Activated naive CD8-positive, alpha-beta T cell treated with anti-CD3 and anti-CD28 coated beads, Interleukin-2, amount 50 U/mL, for 16 hours (primary cell): ENCODE measurements at regions not wholly inside any gene's neighbourhood (a gene's known extent, or its start where the extent isn't known, plus 50 kb on each side); places are given as distances from the start of the nearest gene placed in this dataset.
"Not testable (repeated sequence)": the region's sequence is repeated elsewhere in the genome, so short reads cannot be mapped to it uniquely, and the experiment has no call there.

Experiments used
- DNase-seq: peaks from one replicate; pipeline ENCODE4 v3.0.0-alpha.2; 2020; ENCODE audit warnings: low read depth, low spot score

- no peak for DNase-seq
Observed at GRCh38 chr16:17986991-17987390, 349.5 kb downstream of the NPIPA8 start.

GRCh38 chr16:17984810-17985209, 351.7 kb downstream of the NPIPA8 start:
- DNase-seq, result no peak

- DNase-seq, result no peak
Observed at GRCh38 chr16:17983847-17984639, 352.5 kb downstream of the NPIPA8 start.

- DNase-seq, result no peak
Observed at GRCh38 chr16:17983114-17983513, 353.4 kb downstream of the NPIPA8 start.

GRCh38 chr16:17977260-17977659, 359.3 kb downstream of the NPIPA8 start:
- no peak for DNase-seq

GRCh38 chr16:17972460-17972943, 364.0 kb downstream of the NPIPA8 start:
- no peak for DNase-seq

- DNase-seq, result no peak
Observed at GRCh38 chr16:17970816-17971331, 365.7 kb downstream of the NPIPA8 start.

- no peak for DNase-seq
Observed at GRCh38 chr16:17970157-17970765, 366.3 kb downstream of the NPIPA8 start.

GRCh38 chr16:17965133-17965900, 371.2 kb downstream of the NPIPA8 start:
- no peak for DNase-seq

- no peak for DNase-seq
Observed at GRCh38 chr16:17964196-17964595, 372.3 kb downstream of the NPIPA8 start.

- DNase-seq, result no peak
Observed at GRCh38 chr16:17963185-17963836, 373.2 kb downstream of the NPIPA8 start.

- no peak for DNase-seq
Observed at GRCh38 chr16:17962726-17963125, 373.8 kb downstream of the NPIPA8 start.

GRCh38 chr16:17961822-17962221, 374.7 kb downstream of the NPIPA8 start:
- DNase-seq, result not testable (repeated sequence)

- DNase-seq, result no peak
Observed at GRCh38 chr16:17951378-17951777, 385.2 kb downstream of the NPIPA8 start.

- DNase-seq, result no peak
Observed at GRCh38 chr16:17949982-17950250, 386.6 kb downstream of the NPIPA8 start.

GRCh38 chr16:17949141-17949981, 387.2 kb downstream of the NPIPA8 start:
- no peak for DNase-seq

- DNase-seq, result no peak
Observed at GRCh38 chr16:17947637-17948036, 388.9 kb downstream of the NPIPA8 start.

- DNase-seq, result no peak
Observed at GRCh38 chr16:17947165-17947564, 389.4 kb downstream of the NPIPA8 start.

GRCh38 chr16:17945080-17945601, 391.4 kb downstream of the NPIPA8 start:
- no peak for DNase-seq

GRCh38 chr16:17944345-17944744, 392.2 kb downstream of the NPIPA8 start:
- DNase-seq, result no peak

GRCh38 chr16:17942067-17942466, 394.5 kb downstream of the NPIPA8 start:
- no peak for DNase-seq
